SK-N-MC (cell line): ENCODE measurements at regions not wholly inside any gene's neighbourhood (a gene's known extent, or its start where the extent isn't known, plus 50 kb on each side); places are given as distances from the start of the nearest gene placed in this dataset.

Experiments used
- EZH2 ChIP-seq: fragments of 200-600 bp; sonication (generic); IDR thresholded peaks from one replicate; pipeline ENCODE4 v1.6.1; 2017; ENCODE audit warnings: antibody characterized with exemption
- POLR2AphosphoS5 ChIP-seq: IDR thresholded peaks from 2 replicates; pipeline ENCODE4 v1.6.1; 2012; ENCODE audit warnings: mild to moderate bottlenecking, low read depth, low read length, borderline replicate concordance

GRCh38 chr1:232438476-232438875 lies 191.5 kb downstream of the SIPA1L2 start:
- TF ChIP-seq POLR2AphosphoS5 (no peak), EZH2 (no peak)
